Adipocyte (in vitro differentiated cells): ENCODE measurements at regions not wholly inside any gene's neighbourhood (a gene's known extent, or its start where the extent isn't known, plus 50 kb on each side); places are given as distances from the start of the nearest gene placed in this dataset.

Source experiments
- DNase-seq: peaks from one replicate; pipeline ENCODE4 v3.0.0-alpha.2; 2015; ENCODE audit warnings: low read depth
- H3K27me3 ChIP-seq: replicated peaks from 2 replicates; pipeline ENCODE4 v1.7.0; 2013; ENCODE audit warnings: mild to moderate bottlenecking, low read length, moderate library complexity; ENCODE audit not compliant: control insufficient read depth, insufficient read depth
- H3K36me3 ChIP-seq: 2 replicates; pipeline ENCODE4 v1.7.0; 2013; ENCODE audit warnings: low read length, mild to moderate bottlenecking, moderate library complexity; ENCODE audit not compliant: control insufficient read depth, insufficient read depth, severe bottlenecking
- H3K4me1 ChIP-seq: 2 replicates; pipeline ENCODE4 v1.7.0; 2013; ENCODE audit warnings: mild to moderate bottlenecking, low read length, moderate library complexity; ENCODE audit not compliant: control insufficient read depth, insufficient read depth
- H3K4me3 ChIP-seq: 2 replicates; pipeline ENCODE4 v1.7.0; 2013; ENCODE audit warnings: mild to moderate bottlenecking, low read length, moderate library complexity
- H3K9ac ChIP-seq: 2 replicates; pipeline ENCODE4 v1.7.0; 2013; ENCODE audit warnings: mild to moderate bottlenecking, low read length, moderate library complexity
- H3K9me3 ChIP-seq: 2 replicates; pipeline ENCODE4 v1.7.0; 2013; ENCODE audit warnings: mild to moderate bottlenecking, low read length, moderate library complexity; ENCODE audit not compliant: control insufficient read depth

GRCh38 chr3:38916706-38917105, 100.7 kb upstream of the SCN10A start:
- H3K27me3 ChIP-seq = peaks cover 6% of the 10 kb centered on the region
- no peak overlapping the region for H3K4me3 ChIP-seq
- H3K9ac ChIP-seq = no peak overlapping the region
- H3K9me3 ChIP-seq = peaks cover 7% of the 10 kb centered on the region
- H3K4me1 ChIP-seq = no peaks in the 10 kb centered on the region
- no peaks in the 10 kb centered on the region for H3K36me3 ChIP-seq
- DNase-seq = peak; percentile 13

GRCh38 chr3:38907426-38907825, 91.4 kb upstream of the SCN10A start:
- no peaks in the 10 kb centered on the region for H3K36me3 ChIP-seq
- H3K9ac ChIP-seq = no peak overlapping the region
- H3K4me3 ChIP-seq = no peak overlapping the region
- H3K4me1 ChIP-seq = peaks cover 12% of the 10 kb centered on the region
- peaks cover 13% of the 10 kb centered on the region for H3K27me3 ChIP-seq
- no peak for DNase-seq
- peaks cover 16% of the 10 kb centered on the region for H3K9me3 ChIP-seq

- no peaks in the 10 kb centered on the region for H3K36me3 ChIP-seq
- H3K4me3 ChIP-seq = no peak overlapping the region
- H3K27me3 ChIP-seq = peaks cover 9% of the 10 kb centered on the region
- H3K4me1 ChIP-seq = no peaks in the 10 kb centered on the region
- H3K9ac ChIP-seq = no peak overlapping the region
- no peak for DNase-seq
- H3K9me3 ChIP-seq = peaks cover 9% of the 10 kb centered on the region
Observed at GRCh38 chr3:38890426-38890825, 74.4 kb upstream of the SCN10A start.

- DNase-seq = no peak
- Histone ChIP-seq H3K4me3 (no peak overlapping the region), H3K9ac (no peak overlapping the region), H3K4me1 (no peaks in the 10 kb centered on the region), H3K27me3 (peaks cover 7% of the 10 kb centered on the region), H3K9me3 (no peaks in the 10 kb centered on the region), H3K36me3 (no peaks in the 10 kb centered on the region)
Observed at GRCh38 chr3:38878646-38879045, 62.6 kb upstream of the SCN10A start.
